ENCODE measurements at regions not wholly inside any gene's neighbourhood (a gene's known extent, or its start where the extent isn't known, plus 50 kb on each side); places are given as distances from the start of the nearest gene placed in this dataset.

DNA sequence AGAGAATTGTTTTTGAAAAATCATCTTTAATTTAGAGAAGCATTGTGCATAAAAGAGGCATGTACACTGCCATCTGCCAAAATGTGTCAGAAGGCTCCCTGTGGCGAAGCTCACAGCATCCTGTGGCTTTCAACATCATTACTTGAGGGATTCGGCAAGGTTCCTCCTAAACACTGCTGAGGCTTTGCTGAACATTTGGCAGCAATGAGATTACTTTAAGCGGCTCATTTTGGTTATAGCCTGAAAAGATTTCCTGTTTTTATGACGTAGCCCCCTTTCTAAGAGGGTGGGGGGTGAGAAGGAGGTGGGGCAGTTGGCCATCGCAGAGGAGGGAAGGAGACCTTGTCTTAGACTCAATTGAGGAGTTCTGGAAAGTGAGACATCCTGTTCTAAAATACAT, 469.4 kb downstream of the RASEF start:
- Histone ChIP-seq H3K36me3 (no peaks in the 10 kb centered on the region), H3K9me3 (no peaks in the 10 kb centered on the region), H3K4me3 (no peak overlapping the region), H3K4me1 (no peaks in the 10 kb centered on the region), H3K27ac (no peak overlapping the region), H3K27me3 (no peaks in the 10 kb centered on the region)
- no peak for DNase-seq (ENCODE audit: low spot score)
- TF ChIP-seq, protein P1, sequence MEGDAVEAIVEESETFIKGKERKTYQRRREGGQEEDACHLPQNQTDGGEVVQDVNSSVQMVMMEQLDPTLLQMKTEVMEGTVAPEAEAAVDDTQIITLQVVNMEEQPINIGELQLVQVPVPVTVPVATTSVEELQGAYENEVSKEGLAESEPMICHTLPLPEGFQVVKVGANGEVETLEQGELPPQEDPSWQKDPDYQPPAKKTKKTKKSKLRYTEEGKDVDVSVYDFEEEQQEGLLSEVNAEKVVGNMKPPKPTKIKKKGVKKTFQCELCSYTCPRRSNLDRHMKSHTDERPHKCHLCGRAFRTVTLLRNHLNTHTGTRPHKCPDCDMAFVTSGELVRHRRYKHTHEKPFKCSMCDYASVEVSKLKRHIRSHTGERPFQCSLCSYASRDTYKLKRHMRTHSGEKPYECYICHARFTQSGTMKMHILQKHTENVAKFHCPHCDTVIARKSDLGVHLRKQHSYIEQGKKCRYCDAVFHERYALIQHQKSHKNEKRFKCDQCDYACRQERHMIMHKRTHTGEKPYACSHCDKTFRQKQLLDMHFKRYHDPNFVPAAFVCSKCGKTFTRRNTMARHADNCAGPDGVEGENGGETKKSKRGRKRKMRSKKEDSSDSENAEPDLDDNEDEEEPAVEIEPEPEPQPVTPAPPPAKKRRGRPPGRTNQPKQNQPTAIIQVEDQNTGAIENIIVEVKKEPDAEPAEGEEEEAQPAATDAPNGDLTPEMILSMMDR (IDR thresholded peaks at IDR 0.05) = no peak

DNA sequence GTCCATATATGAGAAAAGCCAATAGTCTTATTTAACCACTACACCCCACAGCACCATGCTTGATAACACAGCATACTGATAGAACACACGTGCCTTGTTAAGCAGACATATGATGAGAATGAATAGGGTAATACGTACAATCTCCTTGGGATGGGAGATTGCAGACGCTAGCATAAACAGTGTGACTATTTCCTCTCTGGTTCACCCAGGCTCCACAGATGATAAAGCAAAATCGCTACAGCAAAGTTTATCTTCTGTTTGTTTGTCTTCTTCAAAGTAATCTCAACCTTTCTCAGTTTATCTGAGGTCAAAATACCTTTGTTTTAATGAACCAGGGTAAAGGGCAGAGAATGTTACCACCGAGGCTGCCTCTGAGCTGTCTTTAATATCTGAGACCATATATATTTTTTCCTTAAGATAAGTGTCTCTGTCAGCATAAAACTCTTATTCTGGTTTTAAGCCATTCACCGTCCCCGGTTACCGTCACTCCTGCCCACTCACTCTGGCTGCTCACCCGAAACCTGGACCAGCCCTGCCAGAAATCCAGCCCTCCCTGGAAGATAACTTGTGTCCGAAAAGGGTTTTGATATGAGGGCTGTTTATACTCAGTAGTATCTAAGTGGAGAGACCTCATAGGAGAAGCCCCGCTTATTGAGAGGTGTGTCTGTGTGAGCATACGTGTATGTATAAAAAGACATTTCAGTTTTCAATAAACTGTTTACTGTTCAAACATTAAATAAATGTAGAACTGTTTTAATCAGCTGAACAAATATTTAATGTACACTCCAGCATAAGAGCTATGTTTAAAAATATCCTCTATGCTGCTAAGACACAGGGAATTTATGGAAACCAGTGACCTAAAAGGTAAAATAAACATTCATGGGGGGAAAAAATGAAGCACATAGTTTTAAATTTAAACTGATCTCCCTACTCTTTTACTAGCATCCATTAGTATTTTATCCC, 465.4 kb downstream of the RASEF start:
- H3K27ac ChIP-seq = no peak overlapping the region
- no peaks in the 10 kb centered on the region for H3K36me3 ChIP-seq
- H3K9me3 ChIP-seq = no peaks in the 10 kb centered on the region
- H3K4me1 ChIP-seq = peaks cover 0 to 5% of the 10 kb centered on the region in 2 donors
- TF ChIP-seq, protein P1 (IDR thresholded peaks at IDR 0.05) = no peak
- no peak for DNase-seq (ENCODE audit: low spot score)
- H3K4me3 ChIP-seq = no peak overlapping the region
- H3K27me3 ChIP-seq = no peaks in the 10 kb centered on the region

DNA sequence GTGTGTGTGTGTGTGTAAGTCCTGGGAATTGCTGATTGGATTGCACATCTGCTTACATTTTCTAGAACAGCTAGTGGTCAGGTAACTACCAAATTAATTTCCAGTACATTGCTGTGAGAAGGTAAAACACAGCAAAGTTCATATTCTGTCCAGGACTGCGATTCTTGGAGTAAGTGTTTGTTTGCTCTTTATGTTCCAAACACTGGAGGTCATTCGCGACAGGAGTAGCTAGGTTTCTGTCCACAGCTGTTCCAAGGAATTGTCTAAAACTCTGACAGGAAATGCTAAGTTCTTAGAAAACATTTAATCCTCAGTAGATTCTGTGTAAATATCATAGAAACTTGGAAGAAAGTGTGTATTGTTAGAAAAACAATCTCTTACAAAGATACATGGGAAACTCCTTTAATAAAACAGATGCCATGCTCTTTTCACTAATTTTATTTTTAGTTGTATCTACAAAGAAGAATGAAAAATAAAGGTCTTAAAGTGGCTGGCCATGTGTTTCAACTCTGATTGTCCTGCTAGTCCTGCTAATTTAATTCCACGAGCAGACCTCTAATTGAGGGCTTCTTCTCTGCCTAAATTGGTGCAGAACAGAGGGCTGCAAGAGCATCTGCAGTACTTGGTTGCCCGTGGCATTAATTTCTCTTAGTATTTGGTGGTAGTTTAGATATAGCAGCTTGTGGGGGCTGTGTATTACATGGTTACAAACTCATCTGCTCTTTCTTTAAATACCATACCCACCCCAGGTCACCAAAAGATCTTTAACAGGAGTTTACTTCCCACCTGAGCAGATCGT, 464.5 kb downstream of the RASEF start:
- Histone ChIP-seq H3K4me1 (peaks cover 0 to 5% of the 10 kb centered on the region in 2 donors), H3K4me3 (no peak overlapping the region), H3K36me3 (no peaks in the 10 kb centered on the region), H3K27ac (no peak overlapping the region), H3K9me3 (no peaks in the 10 kb centered on the region), H3K27me3 (no peaks in the 10 kb centered on the region)
- no peak for DNase-seq (ENCODE audit: low spot score)
- TF ChIP-seq, protein P1 (IDR thresholded peaks at IDR 0.05) = no peak

DNA sequence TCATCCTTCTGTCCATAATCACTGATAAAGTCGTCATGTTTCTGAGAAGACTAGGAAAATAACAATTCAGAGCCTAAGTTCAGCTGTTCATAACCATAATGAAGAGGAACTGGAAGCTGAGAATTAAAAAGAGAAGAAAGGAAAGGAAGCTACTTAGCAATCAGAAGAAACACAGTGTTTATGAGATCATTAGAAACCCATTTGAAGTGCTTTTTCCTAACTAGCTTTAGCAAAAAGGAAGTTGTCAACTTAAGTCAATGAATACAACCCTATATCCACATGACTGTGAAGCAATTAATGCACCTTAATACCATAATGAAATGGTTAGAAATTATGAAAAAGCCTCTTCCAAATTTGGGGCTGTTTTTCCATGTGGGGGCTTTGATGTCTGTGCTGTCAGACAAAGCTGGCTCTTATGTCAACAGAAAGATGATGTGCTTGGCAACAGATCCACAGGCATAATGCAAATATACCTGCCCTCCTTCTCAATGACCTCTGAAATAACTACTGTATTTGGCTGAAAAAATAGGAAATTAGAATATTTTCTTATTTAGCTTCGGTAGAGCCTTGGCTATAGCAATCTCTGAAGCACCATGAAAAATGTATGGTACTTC, 463.5 kb downstream of the RASEF start:
- TF ChIP-seq, protein P1 (IDR thresholded peaks at IDR 0.05) = no peak

DNA sequence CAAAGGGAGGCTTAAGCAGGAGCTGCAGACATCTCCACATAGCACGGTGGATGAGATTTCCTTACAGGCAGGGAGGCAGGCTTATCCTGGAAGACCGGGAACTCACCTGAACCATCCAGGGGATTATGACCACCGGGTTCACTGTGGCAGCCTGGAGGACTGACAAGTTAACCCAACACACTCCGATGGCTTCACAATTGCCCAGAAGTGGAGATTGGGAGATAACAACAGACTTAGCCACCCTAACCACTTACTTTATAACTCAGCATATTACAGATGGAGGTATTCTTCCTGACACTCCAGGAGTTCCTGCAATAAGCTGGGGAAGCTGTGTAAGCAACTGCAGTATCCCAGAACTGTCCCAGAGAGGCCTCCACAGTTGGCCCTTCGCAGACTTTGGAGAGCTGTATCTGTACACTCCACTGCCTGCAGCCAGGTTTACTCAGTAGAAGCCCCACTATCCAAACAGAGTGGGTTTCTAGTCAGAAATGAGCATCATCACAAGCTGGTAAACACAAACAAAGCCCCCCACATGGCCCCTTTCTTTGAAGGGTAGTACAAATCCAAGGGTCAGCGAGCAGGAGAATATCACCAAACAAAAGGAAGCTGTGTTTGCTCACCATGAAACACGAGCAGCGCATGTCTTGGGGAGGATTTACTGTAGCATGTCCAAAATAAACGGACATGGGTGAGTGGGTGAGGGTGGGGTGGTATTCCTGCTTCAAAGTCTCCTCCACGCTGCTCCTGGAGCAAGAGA, 462.2 kb downstream of the RASEF start:
- no peaks in the 10 kb centered on the region for H3K9me3 ChIP-seq
- no peaks in the 10 kb centered on the region for H3K27me3 ChIP-seq
- no peak overlapping the region for H3K4me3 ChIP-seq
- no peaks in the 10 kb centered on the region for H3K36me3 ChIP-seq
- H3K27ac ChIP-seq = no peak overlapping the region
- TF ChIP-seq, protein P1 (IDR thresholded peaks at IDR 0.05) = no peak
- peaks cover 0 to 5% of the 10 kb centered on the region in 2 donors for H3K4me1 ChIP-seq
- DNase-seq (ENCODE audit: low spot score) = no peak

More for the DNA sequence above, 463.5 kb downstream of the RASEF start:
- H3K27me3 ChIP-seq = no peaks in the 10 kb centered on the region
- no peak overlapping the region for H3K4me3 ChIP-seq
- no peaks in the 10 kb centered on the region for H3K9me3 ChIP-seq
- no peaks in the 10 kb centered on the region for H3K36me3 ChIP-seq
- H3K4me1 ChIP-seq = peaks cover 0 to 5% of the 10 kb centered on the region in 2 donors
- no peak overlapping the region for H3K27ac ChIP-seq
- no peak for DNase-seq (ENCODE audit: low spot score)

Data from right atrium auricular region (tissue), 2 donors.